Uterus (tissue), 2 donors: ENCODE measurements at regions not wholly inside any gene's neighbourhood (a gene's known extent, or its start where the extent isn't known, plus 50 kb on each side); places are given as distances from the start of the nearest gene placed in this dataset.

Source experiments
- CTCF ChIP-seq, 4 experiments: fragments of 200-600 bp in 2 of 4; fragments of 450-650 bp in 2 of 4; sonication (generic) in 2 of 4; IDR thresholded peaks; one replicate each; pipeline ENCODE4 v1.5.1; 2016 to 2019; ENCODE audit warnings: antibody characterized with exemption in 4 of 4, mild to moderate bottlenecking in 2 of 4, moderate library complexity in 1 of 4
- POLR2A ChIP-seq, 2 donors: fragments of 450-650 bp; IDR thresholded peaks; one replicate each; pipeline ENCODE4 v1.6.1; 2016; ENCODE audit warnings: antibody characterized with exemption in 2 of 2, mild to moderate bottlenecking in 1 of 2, moderate library complexity in 1 of 2

GRCh38 chr4:13988353-13989305 lies 361.1 kb upstream of the BOD1L1 start:
- TF ChIP-seq POLR2A (IDR thresholded peaks at IDR 0.05): no peak
- TF ChIP-seq CTCF (IDR thresholded peaks at IDR 0.05): no peak
